Stomach (tissue), 8 donors: ENCODE measurements at regions not wholly inside any gene's neighbourhood (a gene's known extent, or its start where the extent isn't known, plus 50 kb on each side); places are given as distances from the start of the nearest gene placed in this dataset.
A peak's percentile ranks its signal among the peaks of the same experiment; 100 is the strongest.

Source experiments
- DNase-seq, 2 donors: peaks; one replicate each; pipeline versions ENCODE4 v3.0.0 to v3.0.0-alpha.2; 2013 to 2019
- H3K27ac ChIP-seq, 5 donors: fragments of 200-600 bp in 4 of 5; sonication (generic) in 4 of 5; one replicate each; pipeline ENCODE4 v1.5.1; 2013 to 2019; ENCODE audit warnings: mild to moderate bottlenecking in 1 of 5, moderate library complexity in 1 of 5
- H3K27me3 ChIP-seq, 3 donors: fragments of 200-600 bp; sonication (generic); one replicate each; pipeline ENCODE4 v1.5.1; 2017 to 2019; ENCODE audit warnings: mixed run types in 1 of 3
- H3K36me3 ChIP-seq, 4 donors: fragments of 200-600 bp; sonication (generic); 1 replicate in 3 of 4; 2 replicates in 1 of 4; pipeline ENCODE4 v1.5.1; 2016 to 2019
- H3K4me1 ChIP-seq, 4 donors: fragments of 200-600 bp; sonication (generic); one replicate each; pipeline ENCODE4 v1.5.1; 2016 to 2019
- H3K4me3 ChIP-seq, 4 donors: fragments of 200-600 bp; sonication (generic) in 3 of 4; one replicate each; pipeline ENCODE4 v1.5.1; 2016 to 2019; ENCODE audit warnings: mild to moderate bottlenecking in 1 of 4
- H3K9me3 ChIP-seq, 4 donors: fragments of 200-600 bp; sonication (generic); one replicate each; pipeline ENCODE4 v1.5.1; 2016 to 2019
- CTCF ChIP-seq, 7 experiments: fragments of 450-650 bp in 4 of 7; fragments of 200-600 bp in 3 of 7; sonication (generic) in 3 of 7; IDR thresholded peaks; one replicate each; pipeline ENCODE4 v1.5.1; 2016 to 2019; ENCODE audit warnings: antibody characterized with exemption in 7 of 7, control low read depth in 2 of 7, mild to moderate bottlenecking in 1 of 7
- EP300 ChIP-seq: sonication (generic); formaldehyde crosslinking; IDR thresholded peaks from one replicate; pipeline ENCODE4 v1.6.1; 2017; ENCODE audit warnings: antibody characterized with exemption
- POLR2A ChIP-seq, 4 donors: fragments of 450-650 bp; IDR thresholded peaks; one replicate each; pipeline ENCODE4 v1.6.1; 2016; ENCODE audit warnings: antibody characterized with exemption in 4 of 4, control low read depth in 2 of 4, mild to moderate bottlenecking in 1 of 4, moderate library complexity in 1 of 4
- POLR2AphosphoS5 ChIP-seq, 3 donors: sonication (generic); formaldehyde crosslinking; IDR thresholded peaks; one replicate each; pipeline ENCODE4 v1.6.1; 2016; ENCODE audit warnings: antibody characterized with exemption in 3 of 3
- WGBS, 5 donors: extraction: QIAGEN DNeasy Blood & Tissue Kit in 3 of 5; methylation state at CpG; one replicate each; pipeline versions ENCODE4 v1.1.5 to v1.1.7; 2013 to 2018; 5-methylcytosine and 5-hydroxymethylcytosine counted together
- intact Hi-C: fragments of 100-400 bp; cut with DNase I; formaldehyde crosslinking; loops from one replicate; pipeline ENCODE4 v1.15.1; 2023; ENCODE audit warnings: low total_unique reads
- donor health status: healthy with polysubstance abuse.
- donor health status: Bipolar disorder and iron deficiency.
- donor health status: healthy.

DNA sequence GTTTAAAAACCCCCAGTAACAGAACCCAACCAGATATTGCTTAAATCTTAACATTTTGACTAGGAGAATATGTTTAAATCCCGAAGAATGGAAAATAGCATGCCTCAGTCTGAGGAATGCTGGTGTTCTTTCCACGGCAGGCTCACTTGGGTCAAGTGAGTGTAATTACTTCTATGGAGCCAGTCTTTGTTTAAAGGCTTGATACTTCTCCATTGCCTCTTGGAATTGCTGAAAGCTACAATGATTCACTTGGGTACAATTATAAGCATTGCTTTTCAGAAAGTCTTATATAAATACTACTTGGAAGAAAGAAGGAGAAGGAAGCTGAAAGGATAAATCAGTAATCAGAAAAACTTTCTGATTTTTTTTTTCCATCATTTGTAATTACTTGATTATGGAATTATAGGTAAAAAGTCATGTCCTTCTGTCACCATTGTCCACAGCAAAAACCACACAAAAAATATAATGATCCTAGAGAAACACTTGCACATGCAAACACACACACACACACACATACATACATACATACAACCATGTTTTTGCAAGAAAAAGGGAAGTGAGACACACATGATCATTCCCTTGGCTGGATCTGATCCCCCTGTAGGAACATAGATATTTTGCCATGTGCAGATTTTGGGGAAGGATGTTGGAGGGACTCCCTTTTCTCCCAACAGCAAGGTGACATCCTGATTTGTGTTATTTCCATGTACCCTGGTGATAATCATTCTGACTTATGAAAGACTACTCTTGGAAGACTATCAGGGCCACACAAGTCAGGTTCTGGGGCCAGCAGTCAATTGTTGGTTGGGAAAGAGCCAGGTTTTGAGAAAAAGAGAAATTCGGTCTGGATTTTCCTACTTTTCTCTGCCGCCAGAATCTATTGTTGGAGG is 396.0 kb upstream of the BTBD3 start:
- intact Hi-C loops, result no loop called here
- Histone ChIP-seq H3K9me3 (peaks cover 3 to 21% (median 15%) of the 10 kb centered on the region in 4 donors), H3K27me3 (no peaks in the 10 kb centered on the region), H3K4me1 (no peaks in the 10 kb centered on the region), H3K27ac (no peak overlapping the region), H3K36me3 (no peaks in the 10 kb centered on the region), H3K4me3 (no peak overlapping the region)
- WGBS, 5 donors, result 62 to 88% (median 85%) methylated on average over 4 of the region's 4 CpGs
- DNase-seq, result no peak
- TF ChIP-seq CTCF (IDR thresholded peaks at IDR 0.05), result no peak

GRCh38 chr20:11522366-11522741 is 395.3 kb upstream of the BTBD3 start:
- H3K36me3 ChIP-seq, result no peaks in the 10 kb centered on the region
- TF ChIP-seq POLR2A (IDR thresholded peaks at IDR 0.05), result no peak
- no peaks in the 10 kb centered on the region for H3K27me3 ChIP-seq
- no peak overlapping the region for H3K27ac ChIP-seq
- no peak for DNase-seq
- no peaks in the 10 kb centered on the region for H3K4me1 ChIP-seq
- intact Hi-C loops, result no loop called here
- peaks cover 3 to 21% (median 15%) of the 10 kb centered on the region in 4 donors for H3K9me3 ChIP-seq
- no peak overlapping the region for H3K4me3 ChIP-seq
- WGBS, 5 donors, result 60 to 89% (median 77%) methylated on average over 2 of the region's 2 CpGs

DNA sequence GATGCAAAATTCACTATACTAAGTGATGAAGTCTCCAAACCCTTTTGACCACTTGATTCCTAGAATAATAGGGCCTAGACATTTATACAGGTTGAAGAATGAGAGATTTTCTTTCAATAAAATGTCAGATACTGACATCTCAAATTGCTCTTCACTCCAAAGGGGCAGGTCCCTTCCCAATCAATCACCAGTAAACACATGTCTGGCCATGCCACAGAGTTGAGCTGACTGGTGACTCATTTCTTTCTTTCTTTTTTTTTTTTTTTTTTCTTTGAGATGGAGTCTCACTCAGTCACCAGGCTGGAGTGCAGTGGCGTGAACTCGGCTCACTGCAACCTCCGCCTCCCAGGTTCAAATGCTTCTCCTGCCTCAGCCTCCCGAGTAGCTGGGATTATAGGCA is 388.6 kb upstream of the BTBD3 start:
- Histone ChIP-seq H3K9me3 (peaks cover 0 to 27% (median 15%) of the 10 kb centered on the region in 4 donors), H3K27ac (no peak overlapping the region), H3K4me1 (no peaks in the 10 kb centered on the region), H3K36me3 (no peaks in the 10 kb centered on the region), H3K27me3 (no peaks in the 10 kb centered on the region), H3K4me3 (no peak overlapping the region)
- DNase-seq, result no peak
- no peak for TF ChIP-seq POLR2AphosphoS5 (IDR thresholded peaks at IDR 0.05)
- no peak for TF ChIP-seq CTCF (IDR thresholded peaks at IDR 0.05)
- no peak for TF ChIP-seq EP300
- TF ChIP-seq POLR2A (IDR thresholded peaks at IDR 0.05), result no peak
- WGBS, 5 donors, result 87 to 96% (median 92%) methylated on average over 4 of the region's 4 CpGs
- intact Hi-C loops, result no loop called here

- peaks cover 0 to 3% (median 0%) of the 10 kb centered on the region in 4 donors for H3K9me3 ChIP-seq
- intact Hi-C loops, result no loop called here
- 10 to 23% (median 17%) methylated on average over 2 of the region's 2 CpGs for WGBS, 5 donors
- H3K4me3 ChIP-seq, result no peak overlapping the region
- TF ChIP-seq CTCF (IDR thresholded peaks at IDR 0.05) (no peak), EP300 (no peak), POLR2AphosphoS5 (IDR thresholded peaks at IDR 0.05) (no peak), POLR2A (IDR thresholded peaks at IDR 0.05) (no peak)
- no peak overlapping the region for H3K27ac ChIP-seq
- no peaks in the 10 kb centered on the region for H3K36me3 ChIP-seq
- H3K27me3 ChIP-seq, result no peaks in the 10 kb centered on the region
- H3K4me1 ChIP-seq, result no peaks in the 10 kb centered on the region
- no peak for DNase-seq
Measured at GRCh38 chr20:11537032-11537431, 380.7 kb upstream of the BTBD3 start.

DNA sequence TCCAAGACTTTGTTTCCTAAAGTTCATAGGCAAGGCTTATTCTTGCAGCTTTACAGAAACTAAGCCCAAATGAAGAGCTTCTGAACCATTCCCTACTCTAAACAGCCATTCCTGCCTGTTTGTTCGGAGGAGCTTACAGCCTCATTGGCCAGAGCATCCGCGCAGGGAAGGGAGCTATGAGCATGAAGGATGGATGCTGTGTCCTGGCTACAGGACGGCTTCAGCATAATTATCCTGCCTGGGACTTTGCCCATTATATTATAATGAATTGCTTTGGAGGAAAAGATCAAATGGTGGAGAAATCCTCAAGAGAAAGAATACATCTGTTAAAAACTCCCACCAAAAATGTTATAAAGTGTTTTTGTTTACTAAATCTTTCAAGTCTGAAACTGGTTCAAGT is 378.2 kb upstream of the BTBD3 start:
- no peak for TF ChIP-seq POLR2AphosphoS5 (IDR thresholded peaks at IDR 0.05)
- TF ChIP-seq EP300, result no peak
- TF ChIP-seq CTCF (IDR thresholded peaks at IDR 0.05), result no peak
- TF ChIP-seq POLR2A (IDR thresholded peaks at IDR 0.05), result no peak
- intact Hi-C loops, result no loop called here
- peaks cover 0 to 3% (median 0%) of the 10 kb centered on the region in 4 donors for H3K9me3 ChIP-seq
- peaks cover 0 to 11% (median 5%) of the 10 kb centered on the region in 4 donors for H3K4me1 ChIP-seq
- no peak overlapping the region for H3K27ac ChIP-seq
- 43 to 81% (median 66%) methylated on average over 4 of the region's 4 CpGs for WGBS, 5 donors
- DNase-seq, result peak in 1 of 2 donors; percentile 21
- no peaks in the 10 kb centered on the region for H3K27me3 ChIP-seq
- no peak overlapping the region for H3K4me3 ChIP-seq
- H3K36me3 ChIP-seq, result no peaks in the 10 kb centered on the region
